HG03280 (cell line): ENCODE measurements at regions not wholly inside any gene's neighbourhood (a gene's known extent, or its start where the extent isn't known, plus 50 kb on each side); places are given as distances from the start of the nearest gene placed in this dataset.

Experiments used
- ATAC-seq: cut with Tn5 transposase; IDR thresholded peaks from one replicate; pipeline ENCODE4 v1.9.1; 2021; ENCODE audit warnings: mild to moderate bottlenecking, moderate library complexity; ENCODE audit not compliant: unreplicated experiment

DNA sequence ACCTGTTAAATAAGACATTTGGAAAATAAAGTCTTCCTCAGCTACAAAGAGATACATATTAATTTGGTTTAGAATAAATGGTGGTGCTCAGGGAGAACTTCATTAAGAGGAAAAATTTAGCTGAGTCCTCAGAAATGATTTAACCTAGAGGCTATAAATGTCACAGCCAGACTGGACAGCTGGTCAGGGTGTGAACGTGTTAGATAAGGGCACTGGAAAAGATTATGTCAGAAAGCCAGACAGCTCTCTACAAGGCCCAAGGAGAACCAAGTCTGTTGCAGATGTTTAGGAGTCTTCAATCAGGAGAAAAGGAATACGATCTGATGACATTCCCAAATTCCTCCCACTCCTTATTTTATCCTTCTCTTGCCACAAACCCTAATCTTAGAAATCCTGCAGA is 265.2 kb downstream of the MAT2B start:
- ATAC-seq = no peak

DNA sequence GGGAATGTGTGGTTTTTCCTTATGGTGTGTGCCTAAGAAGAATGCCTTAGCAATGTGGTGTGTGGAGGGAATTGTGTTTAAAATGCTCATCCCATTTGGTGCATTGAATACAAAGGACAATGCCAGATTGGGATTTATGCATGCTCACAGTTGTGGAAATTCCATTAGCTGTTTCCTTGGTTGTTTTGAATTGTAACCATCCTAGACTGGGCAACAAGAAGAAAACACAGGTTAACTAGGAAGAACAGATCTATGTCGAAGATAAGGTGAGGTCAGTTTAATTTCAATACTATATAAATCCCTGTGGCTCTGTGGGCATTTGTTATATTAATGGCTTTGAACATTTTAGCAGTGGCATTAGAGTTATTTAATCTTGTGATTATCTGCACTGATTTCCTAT is 266.8 kb downstream of the MAT2B start:
- no peak for ATAC-seq

DNA sequence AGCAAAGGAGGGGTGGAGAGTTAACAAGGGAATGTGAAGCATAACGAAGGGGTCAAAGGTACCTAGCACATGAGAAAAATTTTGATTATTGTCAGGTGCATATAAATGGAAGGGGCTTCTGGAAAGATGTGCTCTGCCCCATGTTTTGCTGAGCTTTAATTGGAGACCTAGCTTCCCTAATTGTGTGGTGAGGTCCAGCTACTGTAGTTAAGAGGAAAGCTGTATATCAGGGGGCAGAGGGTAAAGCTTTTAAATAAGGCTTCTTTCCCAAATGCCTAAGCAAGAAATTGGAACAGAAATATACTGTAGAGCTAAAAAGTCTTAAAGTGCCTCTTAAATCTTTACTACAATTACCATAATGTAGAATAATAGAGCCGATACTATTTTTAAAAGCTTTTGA is 267.2 kb downstream of the MAT2B start:
- no peak for ATAC-seq

DNA sequence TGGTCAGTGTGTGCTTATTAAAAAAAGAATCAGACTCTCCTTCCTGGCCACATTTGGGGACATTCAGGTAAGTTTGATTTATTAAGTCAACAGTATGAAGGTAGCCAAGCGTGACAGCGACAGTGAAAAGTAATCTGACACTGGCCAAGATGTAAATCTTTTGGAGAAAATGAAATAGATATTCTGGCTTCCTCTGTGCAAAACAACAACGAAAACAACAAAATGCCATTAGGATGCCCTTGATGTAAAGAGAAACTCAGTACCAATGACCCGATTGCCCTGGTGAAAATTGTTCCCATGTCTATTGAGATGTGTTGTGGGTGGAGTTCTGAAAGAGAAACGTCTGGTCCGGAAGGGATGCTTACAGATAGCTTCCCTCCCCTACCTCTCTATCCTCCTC is 267.8 kb downstream of the MAT2B start:
- ATAC-seq = no peak

DNA sequence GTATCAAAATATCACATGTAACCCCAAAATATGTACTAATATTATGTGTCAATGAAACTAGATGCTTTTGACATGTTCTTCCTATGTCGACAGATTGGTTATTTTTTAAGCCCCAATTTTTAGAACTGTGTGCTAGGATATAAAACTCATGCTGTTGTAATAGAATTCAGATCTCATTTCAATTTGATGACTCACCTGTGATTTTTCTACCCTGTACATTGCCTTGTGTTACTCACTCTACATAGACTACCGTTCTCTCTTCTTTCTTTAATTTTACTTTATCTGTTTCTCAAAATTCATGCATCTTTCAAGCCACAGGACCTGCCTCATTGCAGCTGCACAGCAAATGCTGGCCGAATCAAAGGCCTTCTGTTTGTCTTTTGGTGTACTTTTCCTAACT is 284.5 kb downstream of the MAT2B start:
- no peak for ATAC-seq

DNA sequence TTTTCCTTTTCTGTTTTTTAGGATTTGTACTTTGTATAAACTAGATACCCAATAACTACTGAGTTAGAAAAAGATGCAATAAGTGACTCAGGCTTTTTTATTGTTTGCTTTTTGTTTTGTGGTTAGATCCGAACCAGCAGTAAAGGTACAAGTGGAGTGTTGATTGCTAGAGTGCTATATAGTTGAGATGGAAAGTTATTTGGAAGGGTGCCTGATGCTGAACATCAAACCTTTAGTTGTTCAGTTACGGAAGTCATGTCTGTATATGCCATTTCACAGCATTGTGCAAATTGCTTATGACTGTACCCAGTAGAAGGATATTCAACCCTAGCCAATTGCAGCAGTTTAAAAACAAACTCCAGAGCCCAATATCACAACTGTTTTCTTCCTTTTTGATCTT is 285.1 kb downstream of the MAT2B start:
- no peak for ATAC-seq

DNA sequence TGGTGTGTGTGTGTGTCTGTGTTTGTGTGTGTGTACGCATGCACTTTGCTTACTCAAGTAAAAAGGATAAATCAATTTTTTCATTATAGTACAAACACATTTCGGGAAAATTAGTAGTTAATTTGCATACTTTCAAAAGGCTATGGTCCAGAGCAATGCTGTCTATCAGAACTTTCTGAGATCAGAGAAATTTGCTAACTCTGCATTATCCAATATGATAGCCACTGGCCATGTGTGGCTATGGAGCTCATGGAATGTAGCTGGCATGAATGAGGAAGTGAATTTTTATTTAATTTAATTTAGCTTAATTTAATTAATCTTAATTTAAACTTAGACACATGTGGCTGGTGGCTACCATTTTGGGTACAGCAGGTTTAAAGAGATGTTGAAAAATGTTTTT is 289.6 kb downstream of the MAT2B start:
- ATAC-seq = no peak

DNA sequence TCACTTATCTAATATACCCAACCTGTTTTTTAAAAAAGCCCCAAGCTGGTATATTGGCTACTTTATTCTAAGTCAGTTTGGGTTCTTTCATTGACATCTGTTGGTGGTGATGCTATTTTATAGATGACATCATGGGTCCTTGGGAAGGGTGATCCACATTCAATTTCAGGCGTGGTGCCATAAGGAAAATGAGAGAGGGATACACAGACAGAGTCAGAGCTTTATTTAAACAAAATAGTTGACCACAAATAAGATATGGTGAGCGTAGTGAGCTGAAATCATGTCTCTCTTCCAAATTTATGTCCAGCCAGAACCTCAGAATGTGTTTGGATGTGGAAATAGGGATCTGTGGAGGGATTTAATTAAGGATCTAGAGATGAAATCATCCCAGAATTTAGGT is 302.4 kb downstream of the MAT2B start:
- no peak for ATAC-seq

DNA sequence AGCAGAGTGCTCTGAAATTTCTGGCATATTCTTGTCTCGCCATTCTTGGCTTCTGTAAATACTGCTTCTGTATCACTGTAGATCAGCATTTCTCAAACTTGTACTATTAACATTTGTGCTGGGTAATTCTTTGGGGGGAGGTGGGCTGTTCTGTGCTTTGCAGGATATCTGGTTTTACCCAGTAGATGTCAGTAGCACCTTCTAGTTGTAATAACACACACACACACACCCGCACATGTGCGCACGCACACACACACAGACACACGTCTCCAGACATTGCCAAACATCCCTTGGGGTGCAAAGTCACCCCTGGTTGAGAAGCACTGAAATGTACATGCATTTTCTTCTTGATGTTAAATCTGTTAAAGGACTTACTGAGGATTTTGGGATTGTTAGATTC is 304.1 kb downstream of the MAT2B start:
- ATAC-seq = no peak

DNA sequence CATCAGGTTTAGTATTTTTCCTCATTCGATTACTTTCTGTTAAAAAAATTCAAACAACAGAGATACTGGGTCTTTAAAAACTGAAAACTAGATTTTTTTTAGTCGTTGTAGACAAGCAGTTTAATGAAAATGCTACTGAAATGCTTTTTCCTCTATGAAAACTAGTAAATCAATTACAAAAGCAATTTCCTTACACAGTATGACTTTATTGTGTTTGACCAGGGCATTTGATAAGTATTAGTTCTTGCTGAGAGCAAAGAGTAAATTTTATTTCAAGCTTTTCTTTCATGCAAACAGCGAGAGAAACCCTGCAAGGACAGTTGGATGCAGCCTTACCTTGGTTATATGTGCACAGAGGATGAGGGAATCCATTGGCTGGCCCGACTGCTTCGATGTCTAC is 308.5 kb downstream of the MAT2B start:
- no peak for ATAC-seq

DNA sequence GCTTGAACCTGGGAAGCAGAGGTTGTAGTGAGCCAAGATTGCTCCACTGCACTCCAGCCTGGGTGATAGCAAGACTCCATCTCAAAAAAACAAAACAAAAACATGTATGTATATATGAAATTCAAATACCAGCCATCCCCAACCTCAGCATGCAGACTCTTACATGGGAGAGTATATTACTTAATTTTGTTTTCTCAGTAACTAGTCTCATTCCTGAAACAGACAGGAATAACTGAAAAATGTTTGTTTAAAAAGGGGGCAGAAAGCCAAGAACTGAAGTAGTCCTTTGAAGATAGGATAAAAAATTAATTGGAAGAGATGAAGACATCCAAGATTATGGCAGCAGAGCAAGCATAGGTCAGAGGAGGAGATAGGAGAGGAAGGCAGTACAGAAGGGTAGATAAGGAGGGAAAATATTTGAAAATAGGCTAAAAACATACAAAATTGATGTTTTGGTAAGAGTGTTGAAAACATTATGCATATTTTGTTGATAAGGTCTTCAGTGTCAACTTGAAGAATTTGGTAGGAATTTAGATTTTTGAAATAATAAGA is 309.9 kb downstream of the MAT2B start:
- no peak for ATAC-seq

DNA sequence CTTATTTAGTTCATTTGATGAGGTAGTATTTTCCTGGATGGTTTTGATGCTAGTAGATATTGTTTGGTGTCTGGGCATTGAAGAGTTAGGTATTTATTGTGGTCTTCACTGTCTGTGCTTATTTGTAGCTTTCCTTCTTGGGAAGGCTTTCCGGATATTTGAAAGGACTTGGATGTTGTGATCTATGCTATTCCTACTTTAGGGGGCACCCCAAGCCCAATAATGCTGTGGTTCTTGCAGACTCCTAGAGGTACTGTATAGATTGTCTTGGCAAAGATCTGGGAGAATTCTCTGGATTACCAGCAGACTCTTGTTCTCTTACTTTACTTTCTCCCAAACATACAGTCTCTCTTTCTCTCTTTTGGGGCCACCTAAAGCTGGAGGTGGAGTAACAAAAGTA is 315.7 kb downstream of the MAT2B start:
- ATAC-seq = no peak

DNA sequence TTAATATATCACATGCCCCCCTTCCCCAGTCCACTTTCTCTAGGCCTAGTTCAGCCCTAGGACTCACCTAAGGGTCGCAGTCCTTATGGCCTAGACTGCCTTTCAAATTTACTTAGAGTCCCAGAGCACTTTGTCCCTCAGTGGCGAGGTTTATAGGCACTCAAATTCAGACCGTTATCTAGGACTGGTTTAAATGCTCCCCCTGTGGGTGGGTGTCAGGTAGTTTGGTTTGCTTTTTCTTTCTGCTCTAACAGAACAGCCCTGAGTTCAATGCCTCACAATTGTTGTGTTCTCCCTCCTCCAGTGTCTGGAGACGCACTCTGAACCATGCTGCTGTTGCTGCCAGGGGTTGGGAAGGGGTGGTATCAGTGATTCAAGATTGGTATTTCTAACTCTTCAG is 317.1 kb downstream of the MAT2B start:
- ATAC-seq = no peak

DNA sequence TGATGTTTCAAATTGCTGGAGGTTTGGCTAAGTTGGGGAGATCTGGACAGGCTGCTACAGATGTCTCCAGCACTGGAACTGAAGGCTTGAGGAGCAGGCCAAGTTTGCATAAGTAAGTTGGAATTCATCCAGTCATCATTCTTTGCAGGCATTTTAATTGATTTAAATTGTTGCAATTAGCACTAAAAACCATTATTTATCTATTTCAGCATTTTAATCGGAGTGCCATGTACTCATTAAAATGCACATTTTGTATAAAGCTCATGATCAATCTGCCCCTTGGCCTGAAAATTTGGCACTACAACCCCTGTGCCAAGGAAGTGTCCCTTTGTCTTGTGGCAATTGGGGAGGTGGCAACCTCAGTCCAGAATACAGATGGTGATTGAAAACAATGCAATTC is 320.2 kb downstream of the MAT2B start:
- ATAC-seq = no peak

DNA sequence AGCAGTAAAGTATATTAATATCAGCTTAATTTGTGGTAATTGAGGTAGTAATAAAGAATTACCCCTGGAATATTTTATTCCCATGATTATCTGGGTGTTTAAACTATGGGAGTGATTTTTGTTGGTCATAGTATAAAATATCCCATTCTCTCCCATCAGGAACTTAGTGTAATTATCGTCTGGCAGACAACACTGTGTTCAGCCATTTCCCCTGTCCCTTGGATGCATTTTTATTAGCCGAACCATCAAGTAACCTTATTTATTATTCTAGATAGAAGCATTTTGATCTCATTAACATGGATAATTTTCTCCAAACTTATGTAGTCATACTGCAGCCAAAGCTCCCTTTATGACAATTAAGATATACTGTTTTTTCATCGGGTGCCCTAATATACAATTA is 320.8 kb downstream of the MAT2B start:
- ATAC-seq = no peak

DNA sequence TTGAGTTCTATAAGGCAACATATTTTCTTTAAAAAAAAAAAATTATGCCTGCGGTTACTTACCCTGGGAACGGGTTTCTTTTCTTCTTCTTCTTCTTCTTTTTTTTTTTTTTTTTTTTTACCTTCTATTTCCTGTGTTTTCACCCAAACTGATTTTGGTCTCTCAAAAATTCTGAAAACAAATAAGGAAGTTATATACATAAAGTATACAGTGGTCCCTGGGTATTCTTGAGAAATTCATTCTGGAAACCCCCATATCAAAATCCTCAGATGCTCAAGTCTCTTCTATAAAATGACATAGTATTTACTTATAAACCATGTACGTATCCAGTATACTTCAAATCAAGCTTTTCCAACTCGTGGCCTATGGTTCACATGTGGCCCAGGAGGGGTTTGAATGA is 326.7 kb downstream of the MAT2B start:
- ATAC-seq = no peak

DNA sequence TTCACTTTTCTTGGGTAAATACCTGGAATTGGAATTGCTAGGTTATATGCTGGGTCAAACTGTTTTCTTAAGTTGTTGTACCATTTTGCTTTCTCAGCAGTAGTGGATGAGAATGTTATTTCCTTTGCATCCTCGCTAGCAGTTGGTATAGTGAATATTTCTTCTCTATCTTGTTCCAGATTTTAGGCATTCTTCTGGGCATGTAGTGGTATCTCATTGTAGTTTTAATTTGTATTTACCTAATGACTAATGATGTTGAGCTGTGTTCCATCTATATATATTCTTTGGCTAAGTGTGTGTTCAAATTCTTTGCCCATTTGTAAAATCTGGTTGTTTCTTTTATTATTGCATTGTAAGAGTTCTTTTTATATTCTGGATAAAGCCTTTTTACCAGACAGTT is 333.3 kb downstream of the MAT2B start:
- ATAC-seq = no peak

DNA sequence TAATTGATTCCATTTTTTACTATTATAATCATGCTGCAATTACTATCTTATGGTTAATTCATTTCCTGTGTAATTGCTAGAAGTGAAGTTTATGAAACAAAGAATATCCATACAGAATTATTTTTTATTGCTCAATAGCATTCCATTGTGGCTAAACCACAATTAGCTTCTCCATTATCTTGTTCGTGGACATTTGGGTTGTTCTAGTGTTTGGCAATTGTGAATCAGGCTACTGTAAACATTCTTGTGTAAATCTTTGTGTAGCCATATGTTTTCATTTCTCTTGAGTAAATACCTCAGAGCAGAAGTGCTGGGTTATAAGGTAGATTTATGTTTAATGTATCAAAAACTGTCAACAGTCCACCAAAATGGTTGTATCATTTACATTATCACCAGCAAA is 341.1 kb downstream of the MAT2B start:
- no peak for ATAC-seq

DNA sequence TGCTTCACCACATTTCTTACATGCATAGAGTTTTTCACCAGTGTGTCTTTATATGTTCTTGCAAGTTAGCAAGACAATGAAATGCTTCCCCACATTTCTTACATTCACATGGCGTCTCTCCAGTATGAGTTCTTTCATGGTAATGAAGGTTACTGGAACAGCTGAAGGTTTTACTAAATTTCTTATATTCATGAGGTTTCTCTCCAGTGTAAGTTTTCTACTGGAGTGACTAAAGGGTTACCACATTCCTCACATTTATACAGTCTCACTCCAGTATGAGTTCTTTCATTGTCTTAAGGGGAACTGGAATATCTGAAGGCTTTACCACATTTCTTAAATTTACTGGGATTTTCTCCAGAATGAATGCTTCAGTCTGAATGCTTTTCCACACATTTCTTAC is 350.3 kb downstream of the MAT2B start:
- ATAC-seq = no peak

DNA sequence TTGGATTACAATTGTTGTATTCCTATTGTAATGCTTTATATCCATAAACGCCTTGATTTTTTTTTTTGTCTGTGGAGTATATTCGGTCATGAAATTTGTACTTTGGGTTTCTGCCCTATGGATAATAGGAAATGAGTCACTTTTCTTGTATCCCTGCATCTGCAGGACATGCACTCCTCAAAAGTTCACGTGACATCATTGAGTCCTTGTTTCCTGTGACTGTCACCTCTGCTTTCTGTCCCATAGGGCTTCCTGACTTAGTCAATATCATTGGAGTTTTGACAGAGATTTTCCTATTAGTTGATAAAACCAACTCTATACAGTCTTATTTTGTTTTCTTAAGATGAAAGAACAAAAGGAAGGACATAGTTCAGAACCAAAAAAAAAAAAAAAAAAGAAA is 356.3 kb downstream of the MAT2B start:
- ATAC-seq = no peak

DNA sequence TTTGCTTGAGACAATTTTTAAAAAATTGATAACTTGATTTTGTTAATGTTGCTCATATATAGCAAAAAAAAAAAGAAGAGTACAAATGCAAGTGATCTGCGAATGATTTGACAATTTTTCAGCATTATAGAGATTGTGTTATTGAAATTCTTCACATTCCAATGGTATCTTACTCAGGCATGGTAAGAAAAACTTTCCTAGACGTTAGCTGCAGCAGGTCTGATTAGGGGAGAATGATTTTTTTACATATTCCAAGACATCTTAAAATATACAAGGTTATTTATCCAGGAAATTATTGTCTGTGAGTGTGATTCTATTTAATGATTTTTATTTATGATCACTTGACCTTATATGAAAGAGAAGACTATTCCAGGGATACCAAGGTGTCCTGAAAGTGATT is 361.9 kb downstream of the MAT2B start:
- ATAC-seq = no peak

DNA sequence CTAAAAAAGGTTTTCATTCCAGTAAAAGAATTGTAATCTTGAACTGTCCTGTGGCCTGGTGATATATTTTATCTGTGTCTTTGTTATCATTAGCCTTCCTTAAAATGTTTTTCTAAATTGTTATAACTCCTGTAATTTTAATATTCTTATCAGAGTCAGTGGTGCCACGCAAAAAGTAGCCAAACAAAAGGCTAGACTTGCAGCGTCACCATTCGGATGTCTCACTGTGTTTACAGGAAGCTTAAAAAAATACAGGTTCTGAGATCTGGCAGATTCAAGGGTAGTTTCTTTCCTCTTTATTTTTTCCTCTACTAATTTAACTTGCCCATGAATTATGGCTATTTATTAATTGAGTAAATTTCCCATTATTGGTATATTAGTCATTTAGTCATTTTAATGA is 362.3 kb downstream of the MAT2B start:
- no peak for ATAC-seq

DNA sequence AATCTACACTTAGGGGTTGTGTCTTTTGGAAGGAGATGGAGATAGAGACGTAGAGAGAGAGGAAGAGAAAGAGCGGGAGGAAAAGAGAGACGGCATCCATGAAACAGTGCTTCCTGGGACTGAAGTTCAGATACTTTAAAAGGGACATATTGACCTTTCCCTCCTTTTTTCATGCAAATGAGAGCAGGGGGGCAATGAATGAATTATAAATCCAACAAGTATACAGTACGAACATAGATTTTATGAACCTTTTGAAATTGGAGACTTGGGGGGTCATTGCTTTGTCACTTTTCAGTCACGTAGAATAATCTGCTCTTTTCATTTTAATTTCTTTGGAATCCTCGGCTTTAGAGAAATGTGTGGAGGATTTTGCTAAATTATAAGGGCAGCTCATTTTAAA is 364.2 kb downstream of the MAT2B start:
- ATAC-seq = no peak

DNA sequence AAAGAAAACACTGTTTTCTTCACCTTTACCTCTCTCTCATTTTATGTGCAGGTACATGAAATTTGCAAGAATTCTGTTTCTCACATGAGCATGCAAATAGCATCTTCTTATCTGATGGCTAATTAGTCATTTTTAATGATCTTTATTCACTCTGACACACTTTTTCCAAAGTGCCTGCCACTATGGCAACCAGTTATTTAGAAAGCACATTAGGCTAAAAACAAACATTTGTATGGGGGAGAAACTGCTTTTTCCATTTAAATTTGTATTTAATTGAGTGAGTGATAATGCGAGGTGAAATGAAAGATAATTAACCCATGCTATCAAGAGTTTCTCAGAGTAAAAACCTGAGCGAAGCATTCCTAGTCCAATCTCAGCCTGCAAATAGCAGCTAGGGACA is 365.0 kb downstream of the MAT2B start:
- ATAC-seq = no peak
